Mesodermal cell (in vitro differentiated cells): ENCODE measurements at regions not wholly inside any gene's neighbourhood (a gene's known extent, or its start where the extent isn't known, plus 50 kb on each side); places are given as distances from the start of the nearest gene placed in this dataset.

Experiments used
- H3K27ac ChIP-seq: 2 replicates; pipeline ENCODE4 v1.7.0; 2013; ENCODE audit warnings: mild to moderate bottlenecking, low read depth, low read length, moderate library complexity; ENCODE audit not compliant: severe bottlenecking
- H3K36me3 ChIP-seq: 2 replicates; pipeline ENCODE4 v1.7.1; 2013; ENCODE audit warnings: mild to moderate bottlenecking, low read length, moderate library complexity; ENCODE audit not compliant: control insufficient read depth, insufficient read depth
- H3K4me1 ChIP-seq: one replicate; pipeline ENCODE4 v1.7.1; 2013; ENCODE audit warnings: mild to moderate bottlenecking, low read length; ENCODE audit not compliant: insufficient read depth, control insufficient read depth, poor library complexity, severe bottlenecking
- H3K4me3 ChIP-seq: 2 replicates; pipeline ENCODE4 v1.7.0; 2013; ENCODE audit warnings: low read length, control low read depth, mild to moderate bottlenecking; ENCODE audit not compliant: insufficient read depth, poor library complexity, severe bottlenecking; ENCODE audit errors: extremely low read depth
- H3K9me3 ChIP-seq: 2 replicates; pipeline ENCODE4 v1.7.1; 2013; ENCODE audit warnings: mild to moderate bottlenecking, low read length, moderate library complexity; ENCODE audit not compliant: control insufficient read depth
- WGBS, 2 experiments: methylation state at CpG; one replicate each; pipeline ENCODE4 v1.1.5; 2013; ENCODE audit warnings: missing lambda C conversion rate in 2 of 2; ENCODE audit not compliant: insufficient coverage in 2 of 2; 5-methylcytosine and 5-hydroxymethylcytosine counted together

DNA sequence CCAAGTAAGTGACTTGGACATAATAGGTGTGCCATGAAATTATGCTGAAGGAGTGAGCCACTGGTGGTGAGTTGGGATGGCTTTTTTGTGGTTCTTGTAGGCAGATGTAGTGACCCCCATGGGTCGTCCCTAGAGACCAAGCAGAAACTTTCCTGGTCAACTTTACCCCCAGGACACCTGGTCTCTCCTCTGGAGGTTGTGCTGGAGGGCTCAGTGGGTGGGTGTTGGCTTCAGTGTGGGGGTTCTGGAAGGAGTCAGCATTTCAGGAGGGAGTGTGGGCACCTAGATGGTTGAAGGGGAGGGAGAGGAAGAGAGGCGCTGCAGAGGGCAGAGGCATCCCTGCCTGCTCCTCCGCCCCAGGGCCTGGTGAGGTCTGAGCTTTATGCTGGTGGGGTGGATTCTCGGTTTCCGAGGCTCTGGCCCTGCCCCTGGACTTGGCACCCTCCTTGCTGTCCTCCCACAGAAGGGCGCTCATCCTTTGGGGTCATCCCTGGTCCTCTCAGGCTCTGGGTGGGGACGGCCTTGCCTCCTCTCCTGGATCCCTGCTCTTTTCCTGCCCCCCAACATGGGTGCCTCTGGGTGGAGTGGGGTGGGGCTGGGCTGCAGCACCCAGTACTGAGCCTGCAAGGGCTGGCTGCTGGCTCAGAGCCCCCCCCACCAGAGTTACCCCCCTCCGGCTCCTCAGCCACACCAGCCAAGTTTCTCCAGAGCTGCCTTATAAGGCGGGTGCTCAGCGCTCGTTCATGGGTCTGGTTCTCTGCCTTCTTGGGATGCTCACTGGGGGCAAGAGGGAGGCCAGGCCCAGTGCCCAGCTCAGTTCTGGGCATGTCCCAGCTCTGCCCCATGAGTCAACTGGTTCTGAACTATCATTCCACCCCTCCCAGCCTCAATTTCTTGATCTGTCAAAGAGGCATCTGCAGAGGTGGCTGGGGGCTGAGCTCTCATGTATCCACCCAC, 266.8 kb downstream of the SEC14L1 start:
- 98 to 100% methylated on average over 4 to 7 of the region's 11 CpGs for WGBS, 2 experiments
- no peak overlapping the region for H3K4me3 ChIP-seq
- H3K9me3 ChIP-seq: no peaks in the 10 kb centered on the region
- peak overlapping the region; percentile 49 for H3K27ac ChIP-seq
- H3K4me1 ChIP-seq: peaks cover 69% of the 10 kb centered on the region
- H3K36me3 ChIP-seq: peaks cover 61% of the 10 kb centered on the region

DNA sequence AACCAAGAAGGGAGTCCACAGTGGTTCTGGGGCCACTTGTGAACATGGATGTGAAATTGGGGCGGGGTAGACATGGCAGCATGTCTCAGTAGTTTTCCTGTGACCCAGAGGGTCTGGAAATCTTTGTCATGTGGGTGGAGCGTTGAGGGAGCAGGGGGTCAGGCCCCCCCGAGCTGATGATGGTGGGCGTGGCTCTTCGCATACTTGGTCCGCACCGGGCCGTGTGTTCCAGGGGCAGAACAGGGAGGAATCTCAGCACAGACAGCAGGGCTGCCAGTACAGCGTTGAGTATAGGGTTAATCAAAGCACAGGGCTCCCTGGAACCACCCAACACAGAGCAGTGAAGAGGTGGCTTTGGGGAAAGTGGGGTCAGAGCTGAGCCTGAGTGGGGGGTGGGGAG, 267.5 kb downstream of the SEC14L1 start:
- 54 to 75% methylated on average over 4 to 8 of the region's 9 CpGs for whole genome bisulfite sequencing, 2 experiments
- H3K4me1 ChIP-seq: peaks cover 71% of the 10 kb centered on the region
- peak overlapping the region; percentile 49 for H3K27ac ChIP-seq
- no peaks in the 10 kb centered on the region for H3K9me3 ChIP-seq
- H3K4me3 ChIP-seq: no peak overlapping the region
- H3K36me3 ChIP-seq: peaks cover 60% of the 10 kb centered on the region

DNA sequence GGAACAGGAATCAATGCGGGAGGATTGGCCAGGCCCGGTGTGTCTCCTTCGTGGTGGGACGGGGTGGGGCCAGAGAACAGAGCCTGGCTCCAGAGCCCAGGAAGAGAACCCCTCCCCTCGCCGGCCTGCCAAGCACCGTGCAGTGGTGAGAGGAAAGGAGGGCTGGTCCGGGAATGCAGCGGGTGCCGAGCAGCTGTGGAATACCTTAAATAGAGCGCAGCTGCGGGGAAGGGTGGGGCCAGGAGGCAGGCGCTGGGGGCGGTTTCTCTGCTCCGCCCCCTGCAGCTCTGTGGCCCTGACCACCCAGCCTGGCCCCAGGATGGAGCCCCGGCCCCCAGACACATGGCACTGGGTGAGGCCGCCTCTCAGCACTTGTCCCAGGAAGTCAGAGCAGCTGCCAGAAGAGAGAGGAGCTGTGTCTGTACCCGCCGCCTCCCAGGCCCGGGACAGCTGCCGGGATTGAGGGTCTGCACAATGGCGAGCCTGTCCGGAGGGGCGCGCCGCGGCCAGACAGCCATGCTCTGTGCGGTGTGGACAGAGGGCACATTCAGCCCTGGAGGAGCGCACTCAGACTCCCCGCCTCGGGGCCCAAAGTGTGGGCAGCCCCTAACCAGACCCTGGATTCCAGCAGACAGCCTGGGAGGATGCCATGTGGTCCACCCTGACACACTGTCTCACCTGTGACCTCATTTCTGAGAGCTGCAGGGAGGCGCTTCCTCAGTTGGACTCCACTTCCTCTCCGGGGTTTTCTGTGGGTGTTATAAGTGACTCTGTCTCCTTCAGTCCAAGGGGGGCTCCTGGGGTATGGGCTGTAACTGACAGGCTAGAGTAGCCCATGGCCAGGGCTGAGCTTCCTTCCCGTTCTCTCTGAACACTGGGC, 268.8 kb downstream of the SEC14L1 start:
- Histone ChIP-seq H3K4me3 (no peak overlapping the region), H3K4me1 (peaks cover 67% of the 10 kb centered on the region), H3K9me3 (no peaks in the 10 kb centered on the region), H3K36me3 (peaks cover 57% of the 10 kb centered on the region), H3K27ac (no peak overlapping the region)
- WGBS, 2 experiments: 55 to 67% methylated on average over 12 to 29 of the region's 34 CpGs

DNA sequence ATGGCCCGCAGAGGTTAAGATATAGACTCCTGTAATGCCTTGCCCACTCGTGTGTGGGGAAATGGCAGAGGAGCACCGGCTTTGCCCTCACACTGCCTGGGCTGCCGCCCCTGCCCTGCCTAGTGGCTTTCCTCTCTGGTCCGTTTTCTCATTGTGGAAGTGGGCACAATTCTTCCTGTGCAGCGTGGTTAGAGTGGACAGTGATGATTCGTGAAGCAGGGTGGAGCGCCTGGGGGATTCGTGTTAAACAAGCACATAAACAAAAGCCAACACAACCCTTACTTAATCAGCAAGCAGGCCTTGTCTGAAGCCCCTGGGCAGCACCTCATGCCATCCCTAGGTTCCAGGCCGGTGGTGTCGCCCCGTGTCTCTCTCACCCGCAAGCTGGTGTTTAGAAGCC, 269.7 kb downstream of the SEC14L1 start:
- no peak overlapping the region for H3K27ac ChIP-seq
- H3K9me3 ChIP-seq: no peaks in the 10 kb centered on the region
- no peak overlapping the region for H3K4me3 ChIP-seq
- WGBS, 2 experiments: 93 to 98% methylated on average over 9 to 11 of the region's 13 CpGs
- H3K36me3 ChIP-seq: peaks cover 55% of the 10 kb centered on the region
- H3K4me1 ChIP-seq: peaks cover 57% of the 10 kb centered on the region

DNA sequence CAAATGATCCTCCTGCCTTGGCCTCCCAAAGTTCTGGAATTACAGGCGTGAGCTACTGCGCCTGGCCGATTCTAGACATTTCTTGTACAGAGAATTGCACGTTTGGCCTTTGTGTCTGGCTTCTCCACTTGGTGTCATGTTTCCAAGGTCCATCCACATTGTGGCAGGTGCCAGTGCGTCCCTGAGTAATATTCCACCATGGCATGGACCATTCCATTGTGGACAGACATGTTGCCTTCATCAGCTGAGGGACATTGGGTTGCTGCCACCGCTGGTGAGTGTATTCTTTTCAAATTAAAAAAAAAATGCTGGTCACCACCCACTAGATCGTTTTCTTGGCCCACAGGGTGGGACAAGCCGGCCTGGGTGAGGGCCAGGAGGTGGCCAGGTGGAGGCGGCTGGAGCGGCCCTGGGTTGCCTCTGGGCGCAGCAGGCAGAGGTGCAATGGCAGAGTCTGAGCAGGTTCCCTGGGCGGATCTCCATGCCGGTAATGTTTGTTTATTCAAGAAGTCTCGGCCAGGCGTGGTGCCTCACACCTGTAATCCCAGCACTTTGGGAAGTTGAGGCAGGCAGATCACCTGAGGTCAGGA, 274.1 kb downstream of the SEC14L1 start:
- H3K4me3 ChIP-seq: no peak overlapping the region
- H3K27ac ChIP-seq: no peak overlapping the region
- H3K9me3 ChIP-seq: no peaks in the 10 kb centered on the region
- H3K36me3 ChIP-seq: peaks cover 46% of the 10 kb centered on the region
- H3K4me1 ChIP-seq: peaks cover 46% of the 10 kb centered on the region
- WGBS, 2 experiments: 95 to 97% methylated on average over 15 of the region's 15 CpGs

DNA sequence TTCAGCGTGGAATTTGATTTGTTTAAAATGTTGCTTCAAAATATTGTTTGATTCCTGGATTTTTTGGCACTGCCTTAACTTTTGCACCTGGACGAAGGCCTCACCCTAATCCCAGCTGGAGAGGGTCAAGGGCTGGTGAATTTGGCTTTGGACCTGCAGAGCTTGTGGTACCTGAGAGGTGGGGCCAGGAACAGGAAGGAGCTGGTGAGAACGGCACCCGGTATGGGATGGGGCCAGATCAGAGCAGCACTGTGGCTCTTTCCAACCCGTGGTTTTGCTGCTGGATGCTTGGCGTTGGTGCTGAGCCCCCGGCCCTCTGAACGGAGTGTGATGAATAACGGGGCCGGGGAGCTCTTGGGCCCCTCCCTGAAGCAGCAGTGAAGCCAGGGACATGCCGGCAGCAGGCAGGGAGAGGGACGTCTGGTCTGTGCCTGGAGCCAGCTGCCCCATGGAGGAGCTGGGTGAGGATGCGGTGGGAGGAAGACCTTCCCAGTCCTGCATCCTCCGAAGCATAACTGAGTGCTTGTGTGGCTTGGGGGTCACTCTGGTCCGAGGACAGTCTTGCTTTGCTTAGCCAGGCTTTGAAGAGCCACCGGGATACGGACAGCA, 275.4 kb downstream of the SEC14L1 start:
- no peak overlapping the region for H3K4me3 ChIP-seq
- H3K27ac ChIP-seq: no peak overlapping the region
- H3K4me1 ChIP-seq: peaks cover 47% of the 10 kb centered on the region
- no peaks in the 10 kb centered on the region for H3K9me3 ChIP-seq
- H3K36me3 ChIP-seq: peaks cover 34% of the 10 kb centered on the region
- WGBS, 2 experiments: 88 to 92% methylated on average over 14 to 17 of the region's 17 CpGs

DNA sequence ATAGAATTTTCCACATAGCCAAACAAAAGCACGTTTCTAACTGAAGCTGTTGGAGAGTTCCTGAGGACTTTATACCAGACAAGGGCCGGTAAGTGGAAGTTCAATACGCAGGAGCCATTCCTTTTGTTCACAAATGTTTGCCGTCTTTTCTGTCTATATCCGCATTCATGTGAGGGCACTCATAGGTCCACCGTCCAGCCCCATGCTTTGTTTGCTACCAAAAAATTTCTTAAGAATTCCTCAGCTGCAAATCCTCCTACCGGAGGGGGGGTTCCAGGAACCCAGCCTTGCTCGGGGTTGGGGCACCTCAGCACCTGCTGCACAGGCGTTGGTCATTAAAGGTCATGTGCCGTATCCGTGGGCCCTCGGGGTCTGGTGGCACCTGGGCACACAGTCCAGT, 276.8 kb downstream of the SEC14L1 start:
- Histone ChIP-seq H3K4me1 (peaks cover 57% of the 10 kb centered on the region), H3K9me3 (no peaks in the 10 kb centered on the region), H3K36me3 (peaks cover 30% of the 10 kb centered on the region), H3K27ac (no peak overlapping the region), H3K4me3 (no peak overlapping the region)
- WGBS, 2 experiments: 91 to 97% methylated on average over 8 to 12 of the region's 12 CpGs

DNA sequence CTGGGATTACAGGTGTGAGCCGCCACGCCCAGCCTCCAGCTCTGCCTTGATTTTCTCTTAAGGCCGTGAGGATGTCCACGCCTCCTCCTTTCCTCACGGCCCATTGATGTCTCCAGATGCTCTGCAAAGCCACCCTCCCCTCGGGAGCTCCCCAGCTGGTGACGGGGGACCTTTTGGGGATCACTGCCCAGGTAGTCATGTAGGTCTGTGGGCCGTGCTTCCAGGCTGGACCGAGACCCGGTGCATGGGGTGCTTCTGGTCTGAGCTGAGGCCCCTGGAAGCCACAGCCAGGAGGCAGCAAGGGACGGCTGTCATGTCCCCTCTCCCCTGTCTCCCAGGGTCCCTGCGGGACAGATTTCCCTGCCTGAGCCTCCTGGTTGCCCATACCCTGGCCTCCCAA, 277.8 kb downstream of the SEC14L1 start:
- 81 to 83% methylated on average over 8 to 12 of the region's 12 CpGs for whole genome bisulfite sequencing, 2 experiments
- no peaks in the 10 kb centered on the region for H3K9me3 ChIP-seq
- no peak overlapping the region for H3K4me3 ChIP-seq
- peak overlapping the region; percentile 18 for H3K27ac ChIP-seq
- peaks cover 58% of the 10 kb centered on the region for H3K4me1 ChIP-seq
- H3K36me3 ChIP-seq: peaks cover 25% of the 10 kb centered on the region

DNA sequence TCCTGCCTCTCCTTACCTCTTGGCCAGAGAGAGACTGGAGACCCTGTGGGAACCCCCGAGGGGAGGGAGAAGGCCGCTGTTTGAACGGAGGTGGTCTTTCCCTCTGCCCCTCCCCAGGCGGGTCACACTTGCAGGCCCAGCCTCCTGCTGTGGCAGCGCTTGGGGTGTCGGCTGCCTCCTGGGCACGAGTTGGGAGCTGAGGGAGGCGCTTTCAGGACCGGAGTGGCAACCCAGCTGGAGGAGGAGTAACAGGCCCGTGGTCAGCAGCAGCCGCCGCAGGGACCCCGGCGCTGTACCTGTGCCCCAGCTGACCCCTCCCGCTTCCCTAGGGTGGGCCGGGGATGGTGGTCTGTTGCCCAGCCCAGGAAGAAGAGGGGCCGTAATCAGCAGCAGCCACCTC, 278.3 kb downstream of the SEC14L1 start:
- 61 to 68% methylated on average over 14 to 15 of the region's 17 CpGs for WGBS, 2 experiments

DNA sequence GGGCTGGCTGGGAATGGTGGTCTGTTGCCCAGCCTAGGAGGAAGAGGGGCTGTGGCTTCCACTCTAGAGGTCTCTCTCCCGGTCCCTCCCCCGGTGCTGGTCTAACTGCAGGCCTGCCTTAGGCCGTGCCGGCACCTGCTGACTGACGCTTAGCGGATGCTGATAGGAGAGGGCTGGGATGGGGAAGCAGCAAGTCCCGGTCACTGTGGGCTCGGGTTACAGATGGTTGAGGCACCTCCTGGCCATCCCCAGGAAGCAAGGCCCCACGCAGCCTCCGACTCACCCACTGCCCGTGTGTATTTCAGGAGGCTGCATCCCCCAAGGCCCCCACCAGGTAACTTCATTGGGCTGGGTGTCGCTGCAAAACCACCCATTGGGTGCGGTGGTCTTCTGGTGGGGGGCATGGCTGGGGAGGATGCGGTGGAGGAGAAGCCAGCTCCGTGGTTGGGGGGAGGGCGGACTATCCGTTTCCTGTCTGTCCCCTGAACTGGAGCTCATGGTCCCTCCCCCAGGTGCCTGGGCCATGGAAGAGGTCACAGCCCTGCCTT, 278.9 kb downstream of the SEC14L1 start:
- 27 to 28% methylated on average over 12 to 16 of the region's 17 CpGs for WGBS, 2 experiments
- H3K4me1 ChIP-seq: peaks cover 64% of the 10 kb centered on the region
- H3K36me3 ChIP-seq: peaks cover 32% of the 10 kb centered on the region
- no peak overlapping the region for H3K4me3 ChIP-seq
- H3K27ac ChIP-seq: peak overlapping the region; percentile 53
- no peaks in the 10 kb centered on the region for H3K9me3 ChIP-seq

More for the DNA sequence above, 278.3 kb downstream of the SEC14L1 start:
- no peaks in the 10 kb centered on the region for H3K9me3 ChIP-seq
- H3K36me3 ChIP-seq: peaks cover 28% of the 10 kb centered on the region
- peak overlapping the region; percentile 49 for H3K27ac ChIP-seq
- peaks cover 60% of the 10 kb centered on the region for H3K4me1 ChIP-seq
- H3K4me3 ChIP-seq: no peak overlapping the region
